Type B pancreatic cell (in vitro differentiated cells): ENCODE measurements at regions not wholly inside any gene's neighbourhood (a gene's known extent, or its start where the extent isn't known, plus 50 kb on each side); places are given as distances from the start of the nearest gene placed in this dataset.

Source experiments
- DNase-seq: peaks from one replicate; pipeline ENCODE4 v3.0.0; 2021; ENCODE audit warnings: mixed read lengths; ENCODE audit not compliant: unreplicated experiment; ENCODE audit errors: extremely low spot score
- H3K27ac Mint-ChIP-seq: 2 replicates; pipeline ENCODE4 v1.8.0; 2021; ENCODE audit warnings: mild to moderate bottlenecking, mixed read lengths
- H3K27me3 Mint-ChIP-seq: 2 replicates; pipeline ENCODE4 v1.8.0; 2021; ENCODE audit warnings: mixed read lengths
- H3K36me3 Mint-ChIP-seq: 2 replicates; pipeline ENCODE4 v1.8.0; 2021; ENCODE audit warnings: mixed read lengths
- H3K4me1 Mint-ChIP-seq: one replicate; pipeline ENCODE4 v1.8.0; 2021; ENCODE audit warnings: mixed read lengths; ENCODE audit not compliant: unreplicated experiment
- H3K4me3 Mint-ChIP-seq: 2 replicates; pipeline ENCODE4 v1.8.0; 2021; ENCODE audit warnings: mild to moderate bottlenecking, mixed read lengths
- H3K9me3 Mint-ChIP-seq: 2 replicates; pipeline ENCODE4 v1.8.0; 2021; ENCODE audit warnings: mixed read lengths
- TF ChIP-seq, protein P1 (sequence below): fragments of 200-600 bp; sonication (generic); conservative IDR thresholded peaks from 2 replicates; pipeline ENCODE4 v1.5.0; 2021; ENCODE audit warnings: antibody characterized with exemption, mild to moderate bottlenecking

DNA sequence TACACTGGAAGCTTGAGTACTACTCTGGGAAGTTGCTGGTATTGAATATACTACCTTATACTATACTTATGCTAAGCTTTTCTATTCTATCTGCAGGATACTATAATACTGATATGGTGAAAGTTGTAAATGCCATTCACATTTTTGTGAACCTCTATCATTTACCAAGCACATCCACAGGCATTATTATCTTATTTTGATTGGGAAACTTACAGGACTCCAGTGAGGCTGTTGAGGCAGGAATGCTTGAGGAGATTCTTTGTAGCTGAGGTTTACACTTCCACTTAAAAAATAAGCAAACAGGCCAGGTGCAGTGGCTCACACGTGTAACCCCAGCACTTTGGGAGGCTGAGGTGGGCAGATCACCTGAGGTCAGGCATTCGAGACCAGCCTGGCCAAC, 442.9 kb downstream of the QKI start:
- H3K27ac Mint-ChIP-seq: no peak overlapping the region
- TF ChIP-seq, protein P1, sequence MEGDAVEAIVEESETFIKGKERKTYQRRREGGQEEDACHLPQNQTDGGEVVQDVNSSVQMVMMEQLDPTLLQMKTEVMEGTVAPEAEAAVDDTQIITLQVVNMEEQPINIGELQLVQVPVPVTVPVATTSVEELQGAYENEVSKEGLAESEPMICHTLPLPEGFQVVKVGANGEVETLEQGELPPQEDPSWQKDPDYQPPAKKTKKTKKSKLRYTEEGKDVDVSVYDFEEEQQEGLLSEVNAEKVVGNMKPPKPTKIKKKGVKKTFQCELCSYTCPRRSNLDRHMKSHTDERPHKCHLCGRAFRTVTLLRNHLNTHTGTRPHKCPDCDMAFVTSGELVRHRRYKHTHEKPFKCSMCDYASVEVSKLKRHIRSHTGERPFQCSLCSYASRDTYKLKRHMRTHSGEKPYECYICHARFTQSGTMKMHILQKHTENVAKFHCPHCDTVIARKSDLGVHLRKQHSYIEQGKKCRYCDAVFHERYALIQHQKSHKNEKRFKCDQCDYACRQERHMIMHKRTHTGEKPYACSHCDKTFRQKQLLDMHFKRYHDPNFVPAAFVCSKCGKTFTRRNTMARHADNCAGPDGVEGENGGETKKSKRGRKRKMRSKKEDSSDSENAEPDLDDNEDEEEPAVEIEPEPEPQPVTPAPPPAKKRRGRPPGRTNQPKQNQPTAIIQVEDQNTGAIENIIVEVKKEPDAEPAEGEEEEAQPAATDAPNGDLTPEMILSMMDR: no peak
- no peak for DNase-seq
- no peak overlapping the region for H3K4me3 Mint-ChIP-seq
- H3K4me1 Mint-ChIP-seq: no peaks in the 10 kb centered on the region
- peaks cover 38% of the 10 kb centered on the region for H3K27me3 Mint-ChIP-seq
- H3K36me3 Mint-ChIP-seq: no peaks in the 10 kb centered on the region
- H3K9me3 Mint-ChIP-seq: no peaks in the 10 kb centered on the region

DNA sequence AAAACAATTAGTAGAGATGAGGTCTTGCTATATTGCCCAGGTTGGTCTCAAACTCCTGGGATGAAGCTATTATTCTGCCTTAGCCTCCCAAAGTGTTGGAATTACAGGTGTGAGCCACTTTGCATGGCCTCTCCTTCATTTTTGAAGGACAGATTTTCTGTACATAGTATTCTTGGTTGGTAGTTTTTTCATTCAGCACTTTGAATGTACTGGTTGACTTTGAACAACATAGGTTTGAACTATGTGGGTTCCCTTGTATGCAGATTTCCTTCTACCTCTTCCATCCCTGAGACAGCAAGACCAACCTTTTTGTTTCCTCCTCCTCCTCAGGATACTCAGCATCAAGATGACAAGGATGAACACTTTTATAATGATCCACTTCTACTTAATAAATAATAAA, 436.4 kb downstream of the QKI start:
- TF ChIP-seq, protein P1: no peak
- Mint-ChIP-seq H3K27me3 (peaks cover 14% of the 10 kb centered on the region), H3K9me3 (peaks cover 12% of the 10 kb centered on the region), H3K4me1 (no peaks in the 10 kb centered on the region), H3K36me3 (no peaks in the 10 kb centered on the region), H3K4me3 (no peak overlapping the region), H3K27ac (no peak overlapping the region)
- DNase-seq: no peak

DNA sequence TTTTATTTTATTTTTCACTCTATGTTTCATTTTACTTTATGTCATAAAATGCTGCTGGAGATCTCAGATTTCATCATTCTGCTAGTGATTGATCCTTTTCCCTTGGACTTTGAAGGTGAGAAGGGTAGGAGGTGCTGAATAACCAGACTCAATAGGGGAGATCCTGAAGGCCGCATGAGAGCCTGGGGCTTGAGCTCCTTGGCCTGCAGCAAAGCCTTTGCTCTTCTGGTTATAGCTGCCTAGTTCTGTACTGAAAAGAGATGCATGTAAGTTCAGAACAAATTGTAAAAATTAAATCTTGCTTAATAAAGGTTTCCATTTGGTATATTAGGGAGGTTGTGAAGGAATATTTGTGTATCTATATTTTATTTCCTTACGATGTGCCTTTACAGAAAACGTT, 430.2 kb downstream of the QKI start:
- peaks cover 4% of the 10 kb centered on the region for H3K9me3 Mint-ChIP-seq
- H3K4me1 Mint-ChIP-seq: no peaks in the 10 kb centered on the region
- H3K4me3 Mint-ChIP-seq: no peak overlapping the region
- no peak overlapping the region for H3K27ac Mint-ChIP-seq
- no peak for DNase-seq
- H3K27me3 Mint-ChIP-seq: peaks cover 10% of the 10 kb centered on the region
- no peaks in the 10 kb centered on the region for H3K36me3 Mint-ChIP-seq
- TF ChIP-seq, protein P1: no peak

DNA sequence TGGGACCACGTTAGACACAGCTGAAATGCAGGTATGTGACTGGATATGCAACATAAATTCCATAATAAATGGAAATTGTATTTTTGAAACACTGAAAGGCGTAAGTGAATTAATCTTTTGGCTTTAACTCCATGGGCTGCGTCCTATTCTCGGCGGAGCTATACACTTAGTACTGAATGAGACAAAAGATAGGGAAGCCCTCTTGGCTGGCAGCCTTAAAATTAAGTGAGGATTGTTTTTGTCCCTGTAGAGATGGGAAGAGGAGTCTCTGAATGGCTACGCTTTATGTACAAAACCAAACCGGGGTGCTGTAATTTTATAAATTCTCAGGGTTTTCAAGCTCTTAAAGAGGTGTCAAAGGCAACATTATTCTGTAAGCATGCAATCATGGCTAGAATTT, 429.8 kb downstream of the QKI start:
- H3K4me3 Mint-ChIP-seq: no peak overlapping the region
- TF ChIP-seq, protein P1: no peak
- H3K27ac Mint-ChIP-seq: no peak overlapping the region
- peaks cover 9% of the 10 kb centered on the region for H3K27me3 Mint-ChIP-seq
- DNase-seq: no peak
- no peaks in the 10 kb centered on the region for H3K36me3 Mint-ChIP-seq
- peaks cover 4% of the 10 kb centered on the region for H3K9me3 Mint-ChIP-seq
- no peaks in the 10 kb centered on the region for H3K4me1 Mint-ChIP-seq

DNA sequence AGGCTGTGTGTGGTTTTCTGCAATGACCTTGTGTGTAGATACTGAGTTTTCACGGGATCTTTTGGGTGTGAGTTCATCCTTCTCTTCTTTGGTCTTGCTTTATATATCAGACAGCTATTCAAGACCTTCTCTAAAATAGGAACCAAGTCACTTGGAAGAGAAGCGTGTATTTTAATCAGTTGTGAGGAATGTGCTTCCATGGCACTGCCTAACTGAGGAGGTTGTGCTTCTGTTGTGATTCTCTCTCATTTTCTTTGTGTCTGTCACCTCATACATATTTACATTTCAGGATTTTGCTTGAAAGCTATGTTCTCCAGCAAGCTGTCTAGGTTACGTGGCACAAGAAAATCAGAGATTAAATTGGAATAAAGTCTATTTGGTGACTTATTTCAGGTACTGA, 428.7 kb downstream of the QKI start:
- DNase-seq: no peak
- peaks cover 5% of the 10 kb centered on the region for H3K27me3 Mint-ChIP-seq
- no peak overlapping the region for H3K4me3 Mint-ChIP-seq
- H3K9me3 Mint-ChIP-seq: peaks cover 4% of the 10 kb centered on the region
- H3K27ac Mint-ChIP-seq: no peak overlapping the region
- H3K36me3 Mint-ChIP-seq: no peaks in the 10 kb centered on the region
- TF ChIP-seq, protein P1: no peak
- peaks cover 1% of the 10 kb centered on the region for H3K4me1 Mint-ChIP-seq

DNA sequence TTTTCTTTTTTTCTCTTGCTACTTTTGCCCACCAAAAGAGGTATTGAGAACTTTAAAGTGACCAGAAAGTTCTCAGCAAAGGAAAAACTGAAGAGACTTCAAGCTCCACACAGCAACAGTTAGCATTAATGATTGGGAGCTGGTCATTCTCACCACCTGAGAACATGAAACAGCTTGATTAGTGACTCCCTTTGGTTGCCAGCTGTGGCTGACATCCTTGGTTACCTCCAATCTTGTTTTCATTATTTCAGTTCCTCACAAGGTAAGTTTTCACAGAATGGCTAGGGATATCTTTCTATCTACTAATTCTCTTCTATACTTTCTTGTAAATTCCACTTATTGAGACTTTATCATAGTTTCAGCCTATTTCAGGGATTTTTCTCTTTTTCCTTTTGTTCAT, 427.9 kb downstream of the QKI start:
- no peaks in the 10 kb centered on the region for H3K36me3 Mint-ChIP-seq

More for the DNA sequence above, 427.9 kb downstream of the QKI start:
- Mint-ChIP-seq H3K4me3 (no peak overlapping the region), H3K27me3 (peaks cover 9% of the 10 kb centered on the region), H3K27ac (no peak overlapping the region), H3K4me1 (peaks cover 9% of the 10 kb centered on the region), H3K9me3 (peaks cover 4% of the 10 kb centered on the region)
- TF ChIP-seq, protein P1: no peak
- DNase-seq: no peak
